Dendritic cell treated with granulocyte-macrophage colony-stimulating factor and Interleukin-4, amounts not matched to agents 40 ng/mL and 50 ng/mL, for 4 days (primary cell): ENCODE measurements at regions not wholly inside any gene's neighbourhood (a gene's known extent, or its start where the extent isn't known, plus 50 kb on each side); places are given as distances from the start of the nearest gene placed in this dataset.
"Not testable (repeated sequence)": the region's sequence is repeated elsewhere in the genome, so short reads cannot be mapped to it uniquely, and the experiment has no call there.

Source experiments
- H3K27ac Mint-ChIP-seq: one replicate; pipeline ENCODE4 v1.8.0; 2022; ENCODE audit warnings: mild to moderate bottlenecking, mixed read lengths
- H3K27me3 Mint-ChIP-seq: one replicate; pipeline ENCODE4 v1.8.0; 2022; ENCODE audit warnings: mild to moderate bottlenecking, mixed read lengths
- H3K36me3 Mint-ChIP-seq: one replicate; pipeline ENCODE4 v1.8.0; 2022; ENCODE audit warnings: low read depth, mixed read lengths
- H3K4me1 Mint-ChIP-seq: one replicate; pipeline ENCODE4 v1.8.0; 2022; ENCODE audit warnings: low read depth, mixed read lengths
- H3K4me3 Mint-ChIP-seq: one replicate; pipeline ENCODE4 v1.8.0; 2022; ENCODE audit warnings: mild to moderate bottlenecking, moderate library complexity, mixed read lengths
- H3K9me3 Mint-ChIP-seq: one replicate; pipeline ENCODE4 v1.8.0; 2022; ENCODE audit warnings: mixed read lengths
- intact Hi-C: fragments of 100-400 bp; cut with micrococcal nuclease; formaldehyde crosslinking; loops from one replicate; pipeline ENCODE4 v1.15.0; 2022

GRCh38 chr5:148750614-148751013, 75.8 kb upstream of the ADRB2 start:
- H3K9me3 Mint-ChIP-seq: peaks cover 8% of the 10 kb centered on the region
- no peak overlapping the region for H3K4me3 Mint-ChIP-seq
- intact Hi-C loops: no loop called here
- no peaks in the 10 kb centered on the region for H3K27me3 Mint-ChIP-seq
- peaks cover 6% of the 10 kb centered on the region for H3K36me3 Mint-ChIP-seq
- H3K27ac Mint-ChIP-seq: no peak overlapping the region
- H3K4me1 Mint-ChIP-seq: peaks cover 54% of the 10 kb centered on the region

GRCh38 chr5:148751025-148751424, 75.4 kb upstream of the ADRB2 start:
- Mint-ChIP-seq H3K4me1 (peaks cover 51% of the 10 kb centered on the region), H3K27me3 (no peaks in the 10 kb centered on the region), H3K4me3 (no peak overlapping the region), H3K9me3 (peaks cover 12% of the 10 kb centered on the region), H3K27ac (no peak overlapping the region), H3K36me3 (peaks cover 6% of the 10 kb centered on the region)
- intact Hi-C loops: no loop called here

- H3K27me3 Mint-ChIP-seq, H3K36me3 Mint-ChIP-seq, H3K27ac Mint-ChIP-seq, intact Hi-C loops, H3K4me3 Mint-ChIP-seq: not testable (repeated sequence)
- H3K9me3 Mint-ChIP-seq: peaks cover 19% of the 10 kb centered on the region
- H3K4me1 Mint-ChIP-seq: peaks cover 40% of the 10 kb centered on the region
Observed at GRCh38 chr5:148752375-148752774, 74.0 kb upstream of the ADRB2 start.

- Mint-ChIP-seq H3K36me3 (no peaks in the 10 kb centered on the region), H3K4me3 (no peak overlapping the region), H3K27ac (no peak overlapping the region), H3K4me1 (peaks cover 23% of the 10 kb centered on the region), H3K9me3 (peaks cover 19% of the 10 kb centered on the region), H3K27me3 (no peaks in the 10 kb centered on the region)
- intact Hi-C loops: no loop called here
Observed at GRCh38 chr5:148759101-148759500, 67.3 kb upstream of the ADRB2 start.

GRCh38 chr5:148760945-148761638, 65.3 kb upstream of the ADRB2 start:
- no peak overlapping the region for H3K27ac Mint-ChIP-seq

GRCh38 chr5:148763996-148764395, 62.4 kb upstream of the ADRB2 start:
- no peaks in the 10 kb centered on the region for H3K9me3 Mint-ChIP-seq
- intact Hi-C loops: no loop called here
- no peaks in the 10 kb centered on the region for H3K27me3 Mint-ChIP-seq
- H3K36me3 Mint-ChIP-seq: no peaks in the 10 kb centered on the region
- peaks cover 45% of the 10 kb centered on the region for H3K4me1 Mint-ChIP-seq
- no peak overlapping the region for H3K27ac Mint-ChIP-seq
- no peak overlapping the region for H3K4me3 Mint-ChIP-seq

More at GRCh38 chr5:148760945-148761638, 65.3 kb upstream of the ADRB2 start:
- H3K27me3 Mint-ChIP-seq: no peaks in the 10 kb centered on the region
- H3K4me1 Mint-ChIP-seq: peaks cover 25% of the 10 kb centered on the region
- H3K9me3 Mint-ChIP-seq: peaks cover 6% of the 10 kb centered on the region
- no peaks in the 10 kb centered on the region for H3K36me3 Mint-ChIP-seq
- no peak overlapping the region for H3K4me3 Mint-ChIP-seq
- intact Hi-C loops: no loop called here

GRCh38 chr5:148765061-148765460, 61.4 kb upstream of the ADRB2 start:
- Mint-ChIP-seq H3K36me3 (no peaks in the 10 kb centered on the region), H3K27me3 (no peaks in the 10 kb centered on the region), H3K27ac (peak overlapping the region; percentile 20), H3K4me3 (no peak overlapping the region), H3K4me1 (peaks cover 38% of the 10 kb centered on the region), H3K9me3 (no peaks in the 10 kb centered on the region)
- intact Hi-C loops: no loop called here

- Mint-ChIP-seq H3K4me1 (peaks cover 54% of the 10 kb centered on the region), H3K27me3 (no peaks in the 10 kb centered on the region), H3K36me3 (no peaks in the 10 kb centered on the region), H3K27ac (no peak overlapping the region), H3K9me3 (no peaks in the 10 kb centered on the region), H3K4me3 (no peak overlapping the region)
- intact Hi-C loops: no loop called here
Observed at GRCh38 chr5:148768806-148769415, 57.5 kb upstream of the ADRB2 start.

GRCh38 chr5:148769941-148770340, 56.5 kb upstream of the ADRB2 start:
- intact Hi-C loops: no loop called here
- peaks cover 54% of the 10 kb centered on the region for H3K4me1 Mint-ChIP-seq
- no peaks in the 10 kb centered on the region for H3K27me3 Mint-ChIP-seq
- no peak overlapping the region for H3K27ac Mint-ChIP-seq
- no peaks in the 10 kb centered on the region for H3K9me3 Mint-ChIP-seq
- no peaks in the 10 kb centered on the region for H3K36me3 Mint-ChIP-seq
- no peak overlapping the region for H3K4me3 Mint-ChIP-seq

GRCh38 chr5:148774313-148774712, 52.1 kb upstream of the ADRB2 start:
- Mint-ChIP-seq H3K27me3 (no peaks in the 10 kb centered on the region), H3K4me1 (peaks cover 40% of the 10 kb centered on the region), H3K9me3 (no peaks in the 10 kb centered on the region), H3K36me3 (no peaks in the 10 kb centered on the region), H3K27ac (no peak overlapping the region), H3K4me3 (no peak overlapping the region)
- intact Hi-C loops: no loop called here

- Mint-ChIP-seq H3K36me3 (no peaks in the 10 kb centered on the region), H3K4me3 (no peak overlapping the region), H3K9me3 (no peaks in the 10 kb centered on the region), H3K27ac (no peak overlapping the region), H3K27me3 (no peaks in the 10 kb centered on the region), H3K4me1 (peaks cover 40% of the 10 kb centered on the region)
- intact Hi-C loops: no loop called here
Observed at GRCh38 chr5:148776261-148776660, 50.1 kb upstream of the ADRB2 start.
